Stimulated activated CD4-positive, alpha-beta T cell treated with anti-CD3 and anti-CD28 coated beads, Interleukin-4, amount 100 ng/mL, for 1 hour (primary cell): ENCODE measurements at regions not wholly inside any gene's neighbourhood (a gene's known extent, or its start where the extent isn't known, plus 50 kb on each side); places are given as distances from the start of the nearest gene placed in this dataset.
"Not testable (repeated sequence)": the region's sequence is repeated elsewhere in the genome, so short reads cannot be mapped to it uniquely, and the experiment has no call there.

Experiments used
- DNase-seq: peaks from one replicate; pipeline ENCODE4 v3.0.0-alpha.2; 2020

- DNase-seq, result no peak
These were observed 69.7 kb upstream of the PMEPA1 start for GRCh38 chr20:57779401-57780003.

- no peak for DNase-seq
These were observed 68.1 kb upstream of the PMEPA1 start for GRCh38 chr20:57777911-57778310.

GRCh38 chr20:57774951-57775350 lies 65.1 kb upstream of the PMEPA1 start:
- no peak for DNase-seq

- DNase-seq, result no peak
These were observed 64.5 kb upstream of the PMEPA1 start for GRCh38 chr20:57774111-57774880.

- DNase-seq, result no peak
These were observed 63.4 kb upstream of the PMEPA1 start for GRCh38 chr20:57773059-57773815.

GRCh38 chr20:57772349-57772964 lies 62.6 kb upstream of the PMEPA1 start:
- DNase-seq, result peak; percentile 6

GRCh38 chr20:57770852-57771720 lies 61.3 kb upstream of the PMEPA1 start:
- DNase-seq, result no peak

- not testable (repeated sequence) for DNase-seq
These were observed 60.6 kb upstream of the PMEPA1 start for GRCh38 chr20:57770401-57770800.

- DNase-seq, result no peak
These were observed 59.9 kb upstream of the PMEPA1 start for GRCh38 chr20:57769756-57770155.

GRCh38 chr20:57768519-57768918 lies 58.7 kb upstream of the PMEPA1 start:
- DNase-seq, result no peak

GRCh38 chr20:57767441-57767840 lies 57.6 kb upstream of the PMEPA1 start:
- no peak for DNase-seq

GRCh38 chr20:57763235-57763595 lies 53.4 kb upstream of the PMEPA1 start:
- DNase-seq, result no peak

- DNase-seq, result no peak
These were observed 52.9 kb upstream of the PMEPA1 start for GRCh38 chr20:57762531-57763234.

- no peak for DNase-seq
These were observed 51.6 kb upstream of the PMEPA1 start for GRCh38 chr20:57761413-57761734.

- DNase-seq, result no peak
These were observed 51.0 kb upstream of the PMEPA1 start for GRCh38 chr20:57760698-57761412.

GRCh38 chr20:57759724-57760123 lies 49.9 kb upstream of the PMEPA1 start:
- DNase-seq, result no peak
